ENCODE measurements at regions not wholly inside any gene's neighbourhood (a gene's known extent, or its start where the extent isn't known, plus 50 kb on each side); places are given as distances from the start of the nearest gene placed in this dataset.

GRCh38 chr3:28068342-28068741 is 173.1 kb upstream of the CMC1 start:
- DNase-seq (ENCODE audit: low spot score) = no peak
- intact Hi-C loops (cut with DNase I) = no loop called here

DNA sequence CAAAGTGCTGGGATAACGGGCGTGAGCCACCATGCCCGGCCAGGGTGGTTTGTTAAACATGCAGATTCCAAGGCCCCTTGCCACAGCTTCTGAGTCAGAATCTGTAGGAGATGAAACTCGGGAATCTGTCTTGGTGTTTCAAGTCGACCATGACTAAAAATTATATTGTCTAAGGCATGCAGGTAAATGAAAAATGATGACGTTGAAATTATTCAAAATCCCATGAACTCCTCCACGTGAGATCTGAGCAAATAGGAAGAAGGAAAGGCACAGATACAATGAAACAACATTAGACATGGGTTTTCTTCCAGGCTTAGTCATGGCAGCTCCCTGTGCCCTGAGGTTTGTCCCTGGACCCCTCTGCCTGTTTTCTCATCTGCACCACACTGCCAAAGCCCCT is 172.0 kb upstream of the CMC1 start:
- intact Hi-C loops (cut with DNase I) = no loop called here

GRCh38 chr3:28076246-28076645 is 165.2 kb upstream of the CMC1 start:
- intact Hi-C loops (cut with DNase I) = no loop called here
- DNase-seq (ENCODE audit: low spot score) = no peak

More for the DNA sequence above, 172.0 kb upstream of the CMC1 start:
- DNase-seq (ENCODE audit: low spot score) = no peak

- intact Hi-C loops (cut with DNase I) = no loop called here
Measured at GRCh38 chr3:28077572-28077971, 163.8 kb upstream of the CMC1 start.

DNA sequence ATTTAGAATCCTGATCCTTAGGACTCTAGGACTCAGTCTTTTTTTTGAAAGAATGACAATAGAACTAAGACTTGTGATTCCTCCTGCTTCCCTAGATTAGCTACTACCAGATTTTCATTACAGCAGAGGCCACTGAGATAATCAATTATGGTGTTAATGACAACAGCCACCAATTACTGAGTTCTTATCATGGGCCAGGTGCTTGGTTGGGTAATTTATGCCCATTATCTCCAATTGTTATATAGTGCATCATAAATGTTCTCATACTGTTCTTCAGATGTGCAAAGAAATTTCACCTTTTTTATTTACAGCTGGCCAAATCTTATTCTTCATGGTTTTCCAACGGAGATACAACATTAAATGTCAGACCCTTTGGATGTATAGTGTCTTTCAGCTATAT is 162.9 kb upstream of the CMC1 start:
- intact Hi-C loops (cut with DNase I) = no loop called here
- no peak for DNase-seq (ENCODE audit: low spot score)

More at GRCh38 chr3:28077572-28077971, 163.8 kb upstream of the CMC1 start:
- peak; percentile 68 for DNase-seq (ENCODE audit: low spot score)

- intact Hi-C loops (cut with DNase I) = no loop called here
- DNase-seq (ENCODE audit: low spot score) = no peak
Measured at GRCh38 chr3:28080716-28081115, 160.7 kb upstream of the CMC1 start.

GRCh38 chr3:28081533-28081947 is 159.9 kb upstream of the CMC1 start:
- intact Hi-C loops (cut with DNase I) = no loop called here
- no peak for DNase-seq (ENCODE audit: low spot score)

GRCh38 chr3:28087591-28087990 is 153.8 kb upstream of the CMC1 start:
- DNase-seq (ENCODE audit: low spot score) = no peak
- intact Hi-C loops (cut with DNase I) = no loop called here

GRCh38 chr3:28088811-28089526 is 152.4 kb upstream of the CMC1 start:
- no peak for DNase-seq (ENCODE audit: low spot score)
- intact Hi-C loops (cut with DNase I) = loop anchor here in 1 of 2 donors (2.0 kb wide), 1 partner anchor 14 kb away; no protein-coding TSS in a partner anchor

DNA sequence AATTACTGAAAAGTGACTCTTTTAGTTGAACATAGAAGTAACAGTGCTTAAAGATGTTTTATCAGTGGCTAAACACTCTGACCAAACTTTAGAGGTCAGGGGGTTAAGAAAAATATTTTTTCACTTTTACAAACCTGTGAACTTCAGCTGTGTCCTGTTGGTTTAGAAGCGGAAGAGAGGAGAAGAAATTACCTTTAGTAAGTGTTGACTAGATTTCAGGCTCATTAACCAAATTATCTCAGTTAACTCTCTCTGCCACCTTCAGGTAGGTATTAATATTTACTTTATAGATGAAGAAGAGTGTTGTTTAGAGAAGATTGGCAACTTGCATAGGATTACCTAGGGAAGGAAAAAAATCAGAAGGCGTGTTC is 151.9 kb upstream of the CMC1 start:
- intact Hi-C loops (cut with DNase I) = loop anchor here in 1 of 2 donors (2.0 kb wide), 1 partner anchor 13 kb away; no protein-coding TSS in a partner anchor
- DNase-seq (ENCODE audit: low spot score) = no peak

DNA sequence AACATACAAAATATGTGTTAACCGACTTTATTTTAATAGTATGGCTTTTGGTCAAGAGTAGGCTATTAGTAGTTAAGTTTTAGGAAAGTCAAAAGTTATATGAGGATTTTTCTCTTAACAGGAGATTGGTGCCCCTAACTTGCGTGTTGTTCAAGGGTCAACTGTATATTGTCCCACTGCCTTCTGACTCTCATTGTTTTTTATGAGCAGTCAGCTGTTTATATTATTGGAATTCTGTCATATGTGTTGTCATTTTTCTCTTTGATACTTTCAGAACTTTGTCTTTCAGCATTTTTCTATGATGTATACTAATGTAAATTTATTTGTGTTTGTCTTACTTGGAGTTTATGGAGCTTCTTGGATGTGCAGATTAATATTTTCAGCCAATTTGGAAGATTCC is 142.1 kb upstream of the CMC1 start:
- DNase-seq (ENCODE audit: low spot score) = no peak
- intact Hi-C loops (cut with DNase I) = no loop called here

GRCh38 chr3:28101705-28102104 is 139.7 kb upstream of the CMC1 start:
- intact Hi-C loops (cut with DNase I) = loop anchor here in 1 of 2 donors (2.0 kb wide), 1 partner anchor 13 kb away; no protein-coding TSS in a partner anchor
- no peak for DNase-seq (ENCODE audit: low spot score)

- no peak for DNase-seq (ENCODE audit: low spot score)
- intact Hi-C loops (cut with DNase I) = loop anchor here in 1 of 2 donors (2.0 kb wide), 1 partner anchor 15 kb away; no protein-coding TSS in a partner anchor
Measured at GRCh38 chr3:28103861-28104260, 137.6 kb upstream of the CMC1 start.

DNA sequence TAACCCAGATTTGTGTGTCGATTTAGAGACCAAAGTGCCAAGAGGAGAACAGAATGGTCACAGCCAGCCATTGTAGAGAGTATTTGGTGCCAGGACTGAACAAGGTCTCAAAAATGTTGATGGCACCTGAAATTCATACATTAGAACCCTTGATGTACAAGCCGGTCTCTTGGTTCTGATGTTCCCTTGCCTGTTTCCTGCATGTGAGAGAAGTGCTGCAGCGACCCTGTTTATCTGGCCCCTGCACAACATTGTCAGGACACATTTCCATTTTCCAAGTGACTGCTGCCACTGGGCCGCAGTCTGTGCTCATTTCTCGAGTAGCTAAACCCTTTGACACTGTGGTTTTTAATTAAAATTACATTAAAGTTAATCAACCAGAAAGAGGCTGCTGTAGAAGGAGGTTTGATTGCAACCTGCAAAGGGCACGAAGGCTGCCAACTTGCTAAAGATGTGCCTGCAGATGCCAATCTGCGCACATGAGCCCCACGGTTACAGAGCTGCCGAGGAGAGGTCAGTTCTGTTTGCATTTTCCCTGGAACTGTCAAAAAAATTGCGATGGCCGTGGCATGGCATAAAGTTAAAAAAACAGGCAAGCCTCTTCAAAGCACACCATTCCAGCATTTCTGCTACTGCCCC is 136.4 kb upstream of the CMC1 start:
- intact Hi-C loops (cut with DNase I) = loop anchor here in 1 of 2 donors (5.0 kb wide), 1 partner anchor 477 kb away; no protein-coding TSS in a partner anchor

DNA sequence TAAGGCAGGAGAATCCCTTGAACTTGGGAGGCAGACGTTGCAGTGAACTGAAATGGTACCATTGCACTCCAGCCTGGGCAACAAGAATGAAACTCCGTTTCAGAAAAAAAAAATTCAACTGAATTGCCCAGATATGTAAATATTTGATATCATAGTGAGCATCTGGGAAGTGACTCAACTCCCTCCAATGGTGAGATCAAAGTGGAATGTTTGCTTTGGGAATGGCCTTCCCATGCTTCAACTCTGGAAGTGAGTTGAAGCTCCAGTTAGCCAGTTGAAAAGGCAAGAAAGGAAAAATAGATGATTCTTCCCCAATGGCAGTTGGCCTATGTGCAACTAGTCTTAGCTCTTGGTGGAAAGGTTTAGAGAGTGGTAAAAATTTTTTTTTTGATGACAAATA is 131.6 kb upstream of the CMC1 start:
- intact Hi-C loops (cut with DNase I) = loop anchor here in 1 of 2 donors (5.0 kb wide), 1 partner anchor 472 kb away; no protein-coding TSS in a partner anchor
- DNase-seq (ENCODE audit: low spot score) = no peak

More for the DNA sequence above, 136.4 kb upstream of the CMC1 start:
- no peak for DNase-seq (ENCODE audit: low spot score)

- DNase-seq (ENCODE audit: low spot score) = no peak
- intact Hi-C loops (cut with DNase I) = no loop called here
Measured at GRCh38 chr3:28110869-28111268, 130.6 kb upstream of the CMC1 start.

DNA sequence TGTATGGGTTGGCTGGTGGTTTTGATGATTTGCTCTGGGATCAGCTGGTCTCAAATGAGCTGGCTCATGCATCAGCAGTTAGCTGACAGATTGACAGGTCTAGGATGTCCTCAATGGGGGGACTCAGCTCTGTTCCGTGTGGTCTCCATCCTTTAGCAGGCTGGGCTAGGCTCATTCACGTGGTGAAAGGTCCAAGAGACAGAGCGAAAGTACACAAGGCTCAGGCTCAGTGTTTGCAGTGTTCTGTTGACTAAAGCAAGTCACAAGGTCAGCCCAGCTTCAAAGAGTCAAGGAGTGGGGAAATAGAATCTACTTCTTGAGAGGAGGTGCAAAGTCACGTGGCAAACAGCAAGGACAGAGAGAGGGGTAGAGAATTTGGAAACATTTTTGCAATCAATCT is 126.5 kb upstream of the CMC1 start:
- intact Hi-C loops (cut with DNase I) = no loop called here
- DNase-seq (ENCODE audit: low spot score) = no peak

- intact Hi-C loops (cut with DNase I) = no loop called here
- DNase-seq (ENCODE audit: low spot score) = no peak
Measured at GRCh38 chr3:28115316-28115715, 126.1 kb upstream of the CMC1 start.

- intact Hi-C loops (cut with DNase I) = no loop called here
- DNase-seq (ENCODE audit: low spot score) = no peak
Measured at GRCh38 chr3:28117598-28117997, 123.8 kb upstream of the CMC1 start.

GRCh38 chr3:28118087-28118486 is 123.3 kb upstream of the CMC1 start:
- no peak for DNase-seq (ENCODE audit: low spot score)
- intact Hi-C loops (cut with DNase I) = no loop called here

GRCh38 chr3:28122227-28122626 is 119.2 kb upstream of the CMC1 start:
- intact Hi-C loops (cut with DNase I) = no loop called here
- no peak for DNase-seq (ENCODE audit: low spot score)
